ENCODE measurements at regions not wholly inside any gene's neighbourhood (a gene's known extent, or its start where the extent isn't known, plus 50 kb on each side); places are given as distances from the start of the nearest gene placed in this dataset.

GRCh38 chr2:48197618-48198017 lies 116.9 kb upstream of the FOXN2 start:
- POLR2A ChIA-PET, result no interaction called here
- DNase-seq (ENCODE audit: low read depth, low spot score) (no peak), ATAC-seq (no peak)
- Histone ChIP-seq H3K27me3 (ENCODE audit: insufficient read depth, low read length) (no peaks in the 10 kb centered on the region), H3K9me3 (ENCODE audit: control insufficient read depth in 1 of 2, insufficient read depth in 1 of 2, low read depth in 1 of 2, low read length in 2 of 2) (no peaks in the 10 kb centered on the region), H3K9me2 (ENCODE audit: insufficient read depth) (no peaks in the 10 kb centered on the region), H2AFZ (ENCODE audit: low read depth, low read length, poor library complexity, severe bottlenecking) (no peak overlapping the region), H3K36me3 (ENCODE audit: control insufficient read depth in 1 of 2, insufficient read depth in 2 of 2, low read length in 2 of 2) (no peaks in the 10 kb centered on the region), H4K20me1 (ENCODE audit: insufficient read depth) (no peaks in the 10 kb centered on the region), H3K9ac (ENCODE audit: low read length) (no peak overlapping the region), H3K79me2 (ENCODE audit: insufficient read depth, low read length) (no peaks in the 10 kb centered on the region), H3K4me1 (ENCODE audit: control insufficient read depth in 1 of 2, insufficient read depth in 2 of 2, low read length in 2 of 2) (no peaks in the 10 kb centered on the region), H3K4me2 (ENCODE audit: low read length) (no peak overlapping the region), H3K4me3 (replicated peaks in 1 of 2; ENCODE audit: low read depth in 1 of 2, low read length in 2 of 2) (no peak overlapping the region), H3K27ac (ENCODE audit: low read depth, low read length) (no peak overlapping the region)
- CTCF ChIA-PET, result no interaction called here
- RAD21 ChIA-PET (ENCODE audit: low non-redundant PET in 1 of 2, low total read pairs in 2 of 2, uncharacterized antibody in 2 of 2, unreplicated experiment in 2 of 2), result no interaction called here
- intact Hi-C loops (cut with micrococcal nuclease), result no loop called here
- TF ChIP-seq JUND (IDR thresholded peaks at IDR 0.05), result no peak
- TF ChIP-seq REST (IDR thresholded peaks at IDR 0.05; ENCODE audit: low read depth), result no peak
- no peak for TF ChIP-seq POLR2A (IDR thresholded peaks at IDR 0.05; ENCODE audit: borderline replicate concordance, extremely low read depth, insufficient read depth, insufficient read length)
- TF ChIP-seq RAD21 (IDR thresholded peaks at IDR 0.05; ENCODE audit: low read depth), result no peak
- no peak for TF ChIP-seq FOSL1 (IDR thresholded peaks at IDR 0.05; ENCODE audit: low read depth)
- TF ChIP-seq SP1 (IDR thresholded peaks at IDR 0.05; ENCODE audit: low read depth), result no peak
- TF ChIP-seq EZH2 (IDR thresholded peaks at IDR 0.05), result no peak
- no peak for TF ChIP-seq CBX3 (IDR thresholded peaks at IDR 0.05; ENCODE audit: low read depth)
- no peak for TF ChIP-seq ZFX (IDR thresholded peaks at IDR 0.05)
- no peak for TF ChIP-seq ELF1 (IDR thresholded peaks at IDR 0.05; ENCODE audit: borderline replicate concordance, low read depth)
- TF ChIP-seq SRF (IDR thresholded peaks at IDR 0.05; ENCODE audit: low read depth), result no peak
- no peak for TF ChIP-seq YY1 (IDR thresholded peaks at IDR 0.05; ENCODE audit: extremely low read depth, insufficient replicate concordance, low read depth, low read length)
- TF ChIP-seq ATF3 (IDR thresholded peaks at IDR 0.05), result no peak
- no peak for TF ChIP-seq TCF7L2 (IDR thresholded peaks at IDR 0.05; ENCODE audit: borderline replicate concordance, extremely low read depth, insufficient read depth, insufficient read length)
- no peak for TF ChIP-seq ZNF274 (IDR thresholded peaks at IDR 0.05; ENCODE audit: low read depth, low read length)
- TF ChIP-seq ZBTB33 (IDR thresholded peaks at IDR 0.05; ENCODE audit: extremely low read depth, insufficient replicate concordance, low read length), result no peak
- no peak for TF ChIP-seq EZH2phosphoT487 (IDR thresholded peaks at IDR 0.05; ENCODE audit: borderline replicate concordance)
- no peak for TF ChIP-seq POLR2AphosphoS5 (IDR thresholded peaks at IDR 0.05; ENCODE audit: low read depth, low read length)
- no TSS peak for BruUV-seq (replicated peaks)
